ENCODE measurements at regions not wholly inside any gene's neighbourhood (a gene's known extent, or its start where the extent isn't known, plus 50 kb on each side); places are given as distances from the start of the nearest gene placed in this dataset.
"Not testable (repeated sequence)": the region's sequence is repeated elsewhere in the genome, so short reads cannot be mapped to it uniquely, and the experiment has no call there.

GRCh38 chr5:120088412-120088811 is 375.7 kb upstream of the PRR16 start:
- no peak for DNase-seq (ENCODE audit: low spot score)

- DNase-seq (ENCODE audit: low spot score) = no peak
These were observed 375.3 kb upstream of the PRR16 start for GRCh38 chr5:120088836-120089235.

GRCh38 chr5:120091376-120091948 is 372.6 kb upstream of the PRR16 start:
- DNase-seq (ENCODE audit: low spot score) = no peak

- no peak for DNase-seq (ENCODE audit: low spot score)
These were observed 371.5 kb upstream of the PRR16 start for GRCh38 chr5:120092649-120093048.

- DNase-seq (ENCODE audit: low spot score) = peak; percentile 26
These were observed 370.9 kb upstream of the PRR16 start for GRCh38 chr5:120093178-120093577.

GRCh38 chr5:120096413-120096812 is 367.7 kb upstream of the PRR16 start:
- peak; percentile 15 for DNase-seq (ENCODE audit: low spot score)

GRCh38 chr5:120098426-120098825 is 365.7 kb upstream of the PRR16 start:
- DNase-seq (ENCODE audit: low spot score) = no peak

- no peak for DNase-seq (ENCODE audit: low spot score)
These were observed 365.1 kb upstream of the PRR16 start for GRCh38 chr5:120098902-120099535.

- DNase-seq (ENCODE audit: low spot score) = no peak
These were observed 362.3 kb upstream of the PRR16 start for GRCh38 chr5:120101771-120102170.

GRCh38 chr5:120103495-120103894 is 360.6 kb upstream of the PRR16 start:
- no peak for DNase-seq (ENCODE audit: low spot score)

- DNase-seq (ENCODE audit: low spot score) = no peak
These were observed 357.1 kb upstream of the PRR16 start for GRCh38 chr5:120106912-120107525.

GRCh38 chr5:120108586-120109248 is 355.4 kb upstream of the PRR16 start:
- DNase-seq (ENCODE audit: low spot score) = no peak

- no peak for DNase-seq (ENCODE audit: low spot score)
These were observed 341.4 kb upstream of the PRR16 start for GRCh38 chr5:120122703-120123102.

- no peak for DNase-seq (ENCODE audit: low spot score)
These were observed 340.1 kb upstream of the PRR16 start for GRCh38 chr5:120124031-120124430.

- DNase-seq (ENCODE audit: low spot score) = no peak
These were observed 339.1 kb upstream of the PRR16 start for GRCh38 chr5:120124961-120125360.

- DNase-seq (ENCODE audit: low spot score) = not testable (repeated sequence)
These were observed 331.8 kb upstream of the PRR16 start for GRCh38 chr5:120132347-120132746.

GRCh38 chr5:120134944-120135343 is 329.2 kb upstream of the PRR16 start:
- DNase-seq (ENCODE audit: low spot score) = no peak

GRCh38 chr5:120137582-120137981 is 326.5 kb upstream of the PRR16 start:
- no peak for DNase-seq (ENCODE audit: low spot score)

- DNase-seq (ENCODE audit: low spot score) = no peak
These were observed 325.1 kb upstream of the PRR16 start for GRCh38 chr5:120139039-120139438.

- no peak for DNase-seq (ENCODE audit: low spot score)
These were observed 323.6 kb upstream of the PRR16 start for GRCh38 chr5:120140501-120140900.

- no peak for DNase-seq (ENCODE audit: low spot score)
These were observed 323.0 kb upstream of the PRR16 start for GRCh38 chr5:120141076-120141475.

GRCh38 chr5:120146787-120147186 is 317.3 kb upstream of the PRR16 start:
- DNase-seq (ENCODE audit: low spot score) = no peak

GRCh38 chr5:120147911-120148310 is 316.2 kb upstream of the PRR16 start:
- DNase-seq (ENCODE audit: low spot score) = not testable (repeated sequence)
